Vagina (tissue), 2 donors: ENCODE measurements at regions not wholly inside any gene's neighbourhood (a gene's known extent, or its start where the extent isn't known, plus 50 kb on each side); places are given as distances from the start of the nearest gene placed in this dataset.

ENCODE experiments used
- DNase-seq, 2 donors: peaks; one replicate each; pipeline ENCODE4 v3.0.0-alpha.2; 2017; ENCODE audit errors: extremely low spot score in 2 of 2
- H3K27ac ChIP-seq: fragments of 200-600 bp; sonication (generic); one replicate; pipeline ENCODE4 v1.5.1; 2019
- H3K27me3 ChIP-seq: fragments of 200-600 bp; sonication (generic); one replicate; pipeline ENCODE4 v1.5.1; 2019
- H3K36me3 ChIP-seq, 2 donors: fragments of 200-600 bp; sonication (generic); one replicate each; pipeline ENCODE4 v1.5.1; 2017 to 2019
- H3K4me1 ChIP-seq: fragments of 200-600 bp; sonication (generic); one replicate; pipeline ENCODE4 v1.5.1; 2019
- H3K4me3 ChIP-seq, 2 donors: fragments of 200-600 bp; sonication (generic); 1 replicate in 1 of 2; 2 replicates in 1 of 2; pipeline ENCODE4 v1.5.1; 2016 to 2019
- H3K9me3 ChIP-seq: fragments of 200-600 bp; sonication (generic); one replicate; pipeline ENCODE4 v1.5.1; 2019
- CTCF ChIP-seq, 3 experiments: fragments of 450-650 bp in 2 of 3; fragments of 200-600 bp in 1 of 3; sonication (generic) in 1 of 3; IDR thresholded peaks; one replicate each; pipeline ENCODE4 v1.5.1; 2017 to 2019; ENCODE audit warnings: antibody characterized with exemption in 3 of 3, mild to moderate bottlenecking in 2 of 3, moderate library complexity in 2 of 3
- POLR2A ChIP-seq, 2 donors: fragments of 450-650 bp; IDR thresholded peaks; one replicate each; pipeline ENCODE4 v1.6.1; 2017; ENCODE audit warnings: antibody characterized with exemption in 2 of 2, mild to moderate bottlenecking in 2 of 2, moderate library complexity in 2 of 2
- POLR2AphosphoS5 ChIP-seq, 2 donors: sonication (generic); formaldehyde crosslinking; IDR thresholded peaks; one replicate each; pipeline ENCODE4 v1.9.0; 2017; ENCODE audit warnings: antibody characterized with exemption in 2 of 2, mild to moderate bottlenecking in 2 of 2, low read depth in 1 of 2; ENCODE audit not compliant: insufficient read depth in 1 of 2
- intact Hi-C: fragments of 100-400 bp; cut with DNase I; formaldehyde crosslinking; loops from one replicate; pipeline ENCODE4 v1.15.1; 2023

GRCh38 chr3:193052354-193053045 is 134.8 kb upstream of the MB21D2 start:
- no peak overlapping the region for H3K27ac ChIP-seq
- intact Hi-C loops = no loop called here

GRCh38 chr3:193053046-193053435 is 135.4 kb upstream of the MB21D2 start:
- no peaks in the 10 kb centered on the region for H3K9me3 ChIP-seq
- no peak overlapping the region for H3K4me3 ChIP-seq
- intact Hi-C loops = no loop called here
- H3K27me3 ChIP-seq = no peaks in the 10 kb centered on the region
- H3K4me1 ChIP-seq = no peaks in the 10 kb centered on the region
- no peak overlapping the region for H3K27ac ChIP-seq
- DNase-seq = no peak
- TF ChIP-seq POLR2AphosphoS5 (IDR thresholded peaks at IDR 0.05; ENCODE audit: insufficient read depth in 1 of 2, low read depth in 1 of 2) = no peak
- TF ChIP-seq CTCF (IDR thresholded peaks at IDR 0.05) = no peak
- TF ChIP-seq POLR2A (IDR thresholded peaks at IDR 0.05) = no peak
- no peaks in the 10 kb centered on the region for H3K36me3 ChIP-seq

More at GRCh38 chr3:193052354-193053045, 134.8 kb upstream of the MB21D2 start:
- Histone ChIP-seq H3K9me3 (no peaks in the 10 kb centered on the region), H3K4me3 (no peak overlapping the region), H3K27me3 (no peaks in the 10 kb centered on the region), H3K4me1 (no peaks in the 10 kb centered on the region), H3K36me3 (no peaks in the 10 kb centered on the region)
- DNase-seq = no peak
- TF ChIP-seq POLR2AphosphoS5 (IDR thresholded peaks at IDR 0.05; ENCODE audit: insufficient read depth in 1 of 2, low read depth in 1 of 2) (no peak), POLR2A (IDR thresholded peaks at IDR 0.05) (no peak), CTCF (IDR thresholded peaks at IDR 0.05) (no peak)

GRCh38 chr3:193055352-193055751 is 137.7 kb upstream of the MB21D2 start:
- TF ChIP-seq CTCF (IDR thresholded peaks at IDR 0.05) = no peak
- TF ChIP-seq POLR2A (IDR thresholded peaks at IDR 0.05) = no peak
- no peak for TF ChIP-seq POLR2AphosphoS5 (IDR thresholded peaks at IDR 0.05; ENCODE audit: insufficient read depth in 1 of 2, low read depth in 1 of 2)
- Histone ChIP-seq H3K4me3 (no peak overlapping the region), H3K9me3 (no peaks in the 10 kb centered on the region), H3K27ac (no peak overlapping the region), H3K36me3 (no peaks in the 10 kb centered on the region), H3K27me3 (no peaks in the 10 kb centered on the region), H3K4me1 (no peaks in the 10 kb centered on the region)
- no peak for DNase-seq
- intact Hi-C loops = no loop called here

- H3K36me3 ChIP-seq = no peaks in the 10 kb centered on the region
- no peaks in the 10 kb centered on the region for H3K4me1 ChIP-seq
- no peak overlapping the region for H3K4me3 ChIP-seq
- no peak for DNase-seq
- no peaks in the 10 kb centered on the region for H3K27me3 ChIP-seq
- intact Hi-C loops = no loop called here
- TF ChIP-seq POLR2A (IDR thresholded peaks at IDR 0.05) (no peak), POLR2AphosphoS5 (IDR thresholded peaks at IDR 0.05; ENCODE audit: insufficient read depth in 1 of 2, low read depth in 1 of 2) (no peak), CTCF (IDR thresholded peaks at IDR 0.05) (no peak)
- no peaks in the 10 kb centered on the region for H3K9me3 ChIP-seq
- no peak overlapping the region for H3K27ac ChIP-seq
Measured at GRCh38 chr3:193057616-193058015, 140.0 kb upstream of the MB21D2 start.

- no peak for TF ChIP-seq POLR2A (IDR thresholded peaks at IDR 0.05)
- no peak for TF ChIP-seq CTCF (IDR thresholded peaks at IDR 0.05)
- TF ChIP-seq POLR2AphosphoS5 (IDR thresholded peaks at IDR 0.05; ENCODE audit: insufficient read depth in 1 of 2, low read depth in 1 of 2) = no peak
Measured at GRCh38 chr3:193060748-193061546, 143.3 kb upstream of the MB21D2 start.

More at GRCh38 chr3:193060748-193061546, 143.3 kb upstream of the MB21D2 start:
- H3K36me3 ChIP-seq = no peaks in the 10 kb centered on the region
- no peak for DNase-seq
- H3K27ac ChIP-seq = no peak overlapping the region
- no peaks in the 10 kb centered on the region for H3K9me3 ChIP-seq
- no peaks in the 10 kb centered on the region for H3K4me1 ChIP-seq
- intact Hi-C loops = no loop called here
- H3K4me3 ChIP-seq = no peak overlapping the region
- no peaks in the 10 kb centered on the region for H3K27me3 ChIP-seq
